Lung (tissue), 11 donors: ENCODE measurements at regions not wholly inside any gene's neighbourhood (a gene's known extent, or its start where the extent isn't known, plus 50 kb on each side); places are given as distances from the start of the nearest gene placed in this dataset.
A peak's percentile ranks its signal among the peaks of the same experiment; 100 is the strongest.

Experiments used
- ATAC-seq: fragments of 200-7000 bp; cut with Tn5 transposase; one replicate; pipeline ENCODE4 v1.9.1; 2020; ENCODE audit warnings: moderate number of reproducible peaks; ENCODE audit not compliant: insufficient read depth, low FRiP score
- DNase-seq, 3 donors: peaks; one replicate each; pipeline ENCODE4 v3.0.0-alpha.2; 2013 to 2017
- H3K27ac ChIP-seq, 2 donors: one replicate each; pipeline ENCODE4 v1.5.1; 2013; ENCODE audit warnings: mild to moderate bottlenecking in 2 of 2, moderate library complexity in 2 of 2, control low read depth in 1 of 2, inconsistent platforms in 1 of 2, low read depth in 1 of 2, low read length in 1 of 2
- H3K27me3 ChIP-seq, 3 donors: one replicate each; pipeline ENCODE4 v1.5.1; 2013; ENCODE audit warnings: low read length in 2 of 3; ENCODE audit not compliant: control insufficient read depth in 3 of 3, insufficient read depth in 3 of 3
- H3K36me3 ChIP-seq, 4 donors: one replicate each; pipeline ENCODE4 v1.5.1; 2013; ENCODE audit warnings: low read length in 4 of 4, mild to moderate bottlenecking in 1 of 4, moderate library complexity in 1 of 4; ENCODE audit not compliant: control insufficient read depth in 4 of 4, insufficient read depth in 4 of 4
- H3K4me1 ChIP-seq, 5 donors: one replicate each; pipeline ENCODE4 v1.5.1; 2013; ENCODE audit warnings: low read length in 5 of 5, mild to moderate bottlenecking in 2 of 5, moderate library complexity in 1 of 5; ENCODE audit not compliant: control insufficient read depth in 5 of 5, insufficient read depth in 5 of 5
- H3K4me3 ChIP-seq: one replicate; pipeline ENCODE4 v1.5.1; 2013; ENCODE audit warnings: mild to moderate bottlenecking, control low read depth, moderate library complexity
- H3K9ac ChIP-seq, 2 donors: one replicate each; pipeline ENCODE4 v1.5.1; 2013; ENCODE audit warnings: low read length in 2 of 2, control low read depth in 1 of 2; ENCODE audit not compliant: insufficient read depth in 1 of 2
- H3K9me3 ChIP-seq, 4 donors: one replicate each; pipeline ENCODE4 v1.5.1; 2013; ENCODE audit warnings: low read length in 3 of 4, mild to moderate bottlenecking in 1 of 4, moderate library complexity in 1 of 4; ENCODE audit not compliant: control insufficient read depth in 4 of 4, insufficient read depth in 3 of 4
- WGBS, 2 donors: extraction: QIAGEN DNeasy Blood & Tissue Kit; methylation state at CpG; one replicate each; pipeline ENCODE4 v1.1.7; 2013; 5-methylcytosine and 5-hydroxymethylcytosine counted together
- TF ChIP-seq, protein P1 (sequence below): IDR thresholded peaks from 2 replicates; pipeline ENCODE4 v1.5.1; 2012; ENCODE audit warnings: mild to moderate bottlenecking; ENCODE audit errors: control extremely low read depth, extremely low read depth
- donor health status: control.
- donor health status: control.
- donor health status: Bipolar disorder and iron deficiency.
- donor health status: healthy.
- donor health status: DM: yes; HTN: yes; CAD: no.

GRCh38 chr17:69605571-69605970 lies 191.1 kb downstream of the MAP2K6 start:
- DNase-seq (no peak), ATAC-seq (no peak)
- H3K9ac ChIP-seq, result no peak overlapping the region
- no peaks in the 10 kb centered on the region for H3K27me3 ChIP-seq
- no peak overlapping the region for H3K4me3 ChIP-seq
- H3K9me3 ChIP-seq, result no peaks in the 10 kb centered on the region
- H3K36me3 ChIP-seq, result no peaks in the 10 kb centered on the region
- H3K27ac ChIP-seq, result no peak overlapping the region
- TF ChIP-seq, protein P1, sequence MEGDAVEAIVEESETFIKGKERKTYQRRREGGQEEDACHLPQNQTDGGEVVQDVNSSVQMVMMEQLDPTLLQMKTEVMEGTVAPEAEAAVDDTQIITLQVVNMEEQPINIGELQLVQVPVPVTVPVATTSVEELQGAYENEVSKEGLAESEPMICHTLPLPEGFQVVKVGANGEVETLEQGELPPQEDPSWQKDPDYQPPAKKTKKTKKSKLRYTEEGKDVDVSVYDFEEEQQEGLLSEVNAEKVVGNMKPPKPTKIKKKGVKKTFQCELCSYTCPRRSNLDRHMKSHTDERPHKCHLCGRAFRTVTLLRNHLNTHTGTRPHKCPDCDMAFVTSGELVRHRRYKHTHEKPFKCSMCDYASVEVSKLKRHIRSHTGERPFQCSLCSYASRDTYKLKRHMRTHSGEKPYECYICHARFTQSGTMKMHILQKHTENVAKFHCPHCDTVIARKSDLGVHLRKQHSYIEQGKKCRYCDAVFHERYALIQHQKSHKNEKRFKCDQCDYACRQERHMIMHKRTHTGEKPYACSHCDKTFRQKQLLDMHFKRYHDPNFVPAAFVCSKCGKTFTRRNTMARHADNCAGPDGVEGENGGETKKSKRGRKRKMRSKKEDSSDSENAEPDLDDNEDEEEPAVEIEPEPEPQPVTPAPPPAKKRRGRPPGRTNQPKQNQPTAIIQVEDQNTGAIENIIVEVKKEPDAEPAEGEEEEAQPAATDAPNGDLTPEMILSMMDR, result no peak
- H3K4me1 ChIP-seq, result peaks cover 0 to 21% (median 7%) of the 10 kb centered on the region in 5 donors
- WGBS, 2 donors, result 93 to 95% methylated on average over 5 of the region's 5 CpGs

GRCh38 chr17:69606142-69606800 lies 191.8 kb downstream of the MAP2K6 start:
- H3K27me3 ChIP-seq, result no peaks in the 10 kb centered on the region
- no peak overlapping the region for H3K9ac ChIP-seq
- DNase-seq (no peak), ATAC-seq (no peak)
- TF ChIP-seq, protein P1, result no peak
- no peaks in the 10 kb centered on the region for H3K9me3 ChIP-seq
- peaks cover 0 to 21% (median 7%) of the 10 kb centered on the region in 5 donors for H3K4me1 ChIP-seq
- WGBS, 2 donors, result 67 to 83% methylated on average over 5 of the region's 5 CpGs
- no peak overlapping the region for H3K27ac ChIP-seq
- no peaks in the 10 kb centered on the region for H3K36me3 ChIP-seq
- H3K4me3 ChIP-seq, result no peak overlapping the region

GRCh38 chr17:69607162-69607834 lies 192.8 kb downstream of the MAP2K6 start:
- H3K4me3 ChIP-seq, result no peak overlapping the region
- no peaks in the 10 kb centered on the region for H3K27me3 ChIP-seq
- 17 to 21% methylated on average over 6 of the region's 6 CpGs for WGBS, 2 donors
- TF ChIP-seq, protein P1, result peak; percentile 56
- no peaks in the 10 kb centered on the region for H3K36me3 ChIP-seq
- peak overlapping the region in 1 of 2 donors; percentile 33 for H3K27ac ChIP-seq
- H3K9me3 ChIP-seq, result no peaks in the 10 kb centered on the region
- peaks cover 0 to 21% (median 7%) of the 10 kb centered on the region in 5 donors for H3K4me1 ChIP-seq
- DNase-seq (peak; percentile 70 to 82 (median 73)), ATAC-seq (peak; percentile 70)
- H3K9ac ChIP-seq, result no peak overlapping the region
